ENCODE measurements at regions not wholly inside any gene's neighbourhood (a gene's known extent, or its start where the extent isn't known, plus 50 kb on each side); places are given as distances from the start of the nearest gene placed in this dataset.

GRCh38 chr2:217332866-217333265 is 473.0 kb upstream of the TNP1 start:
- TF ChIP-seq CTCF (conservative IDR thresholded peaks at IDR 0.05 in 1 of 2, IDR thresholded peaks at IDR 0.05 in 1 of 2; ENCODE audit: extremely low read depth in 1 of 2, insufficient read depth in 1 of 2, low read depth in 1 of 2, low read length in 2 of 2) (no peak), EZH2 (IDR thresholded peaks at IDR 0.05; ENCODE audit: borderline replicate concordance, low read length) (no peak)
